ENCODE measurements at regions not wholly inside any gene's neighbourhood (a gene's known extent, or its start where the extent isn't known, plus 50 kb on each side); places are given as distances from the start of the nearest gene placed in this dataset.

- Histone ChIP-seq H2AFZ (ENCODE audit: low read length) (no peak overlapping the region), H3K9me2 (replicated peaks; ENCODE audit: insufficient read depth, low read length) (no peaks in the 10 kb centered on the region), H3K9me3 (replicated peaks; ENCODE audit: insufficient read depth, low read length) (no peaks in the 10 kb centered on the region), H3F3A (ENCODE audit: insufficient read depth, low read length) (no peaks in the 10 kb centered on the region), H3K27ac (ENCODE audit: low read length) (no peak overlapping the region), H3K4me3 (ENCODE audit: low read length) (no peak overlapping the region), H3K4me1 (ENCODE audit: low read length) (peaks cover 6% of the 10 kb centered on the region), H4K20me1 (ENCODE audit: insufficient read depth, low read length) (no peaks in the 10 kb centered on the region), H3K9ac (ENCODE audit: low read length) (no peak overlapping the region), H3K36me3 (replicated peaks; ENCODE audit: insufficient read depth, low read length) (no peaks in the 10 kb centered on the region), H3K4me2 (ENCODE audit: low read depth, low read length) (no peak overlapping the region), H3K79me2 (ENCODE audit: low read length) (no peaks in the 10 kb centered on the region), H3K27me3 (replicated peaks; ENCODE audit: insufficient read depth, low read length) (peaks cover 19% of the 10 kb centered on the region)
- no peak for TF ChIP-seq EZH2phosphoT487 (IDR thresholded peaks at IDR 0.05; ENCODE audit: low read length)
- no peak for TF ChIP-seq CTCF (IDR thresholded peaks at IDR 0.05; ENCODE audit: low read length)
- TF ChIP-seq EZH2 (optimal IDR thresholded peaks at IDR 0.05; ENCODE audit: low read depth, low read length): no peak
- DNase-seq: no peak
Observed at GRCh38 chr1:72365693-72366092, 83.4 kb upstream of the NEGR1 start.

- Histone ChIP-seq H3K4me1 (ENCODE audit: low read length) (peaks cover 6% of the 10 kb centered on the region), H2AFZ (ENCODE audit: low read length) (no peak overlapping the region), H3K27ac (ENCODE audit: low read length) (no peak overlapping the region), H3K4me3 (ENCODE audit: low read length) (no peak overlapping the region), H4K20me1 (ENCODE audit: insufficient read depth, low read length) (no peaks in the 10 kb centered on the region), H3K9me2 (replicated peaks; ENCODE audit: insufficient read depth, low read length) (no peaks in the 10 kb centered on the region), H3K36me3 (replicated peaks; ENCODE audit: insufficient read depth, low read length) (no peaks in the 10 kb centered on the region), H3K9ac (ENCODE audit: low read length) (no peak overlapping the region), H3K79me2 (ENCODE audit: low read length) (no peaks in the 10 kb centered on the region), H3F3A (ENCODE audit: insufficient read depth, low read length) (no peaks in the 10 kb centered on the region), H3K9me3 (replicated peaks; ENCODE audit: insufficient read depth, low read length) (no peaks in the 10 kb centered on the region), H3K27me3 (replicated peaks; ENCODE audit: insufficient read depth, low read length) (peaks cover 4% of the 10 kb centered on the region; the same call in 1 of the 2 replicates), H3K4me2 (ENCODE audit: low read depth, low read length) (no peak overlapping the region)
- no peak for DNase-seq
- TF ChIP-seq CTCF (IDR thresholded peaks at IDR 0.05; ENCODE audit: low read length): no peak
- no peak for TF ChIP-seq EZH2 (optimal IDR thresholded peaks at IDR 0.05; ENCODE audit: low read depth, low read length)
- TF ChIP-seq EZH2phosphoT487 (IDR thresholded peaks at IDR 0.05; ENCODE audit: low read length): no peak
Observed at GRCh38 chr1:72362538-72362937, 80.2 kb upstream of the NEGR1 start.

GRCh38 chr1:72357411-72357810 is 75.1 kb upstream of the NEGR1 start:
- H3K9me2 ChIP-seq (replicated peaks; ENCODE audit: insufficient read depth, low read length): no peaks in the 10 kb centered on the region
- H3K4me1 ChIP-seq (ENCODE audit: low read length): no peaks in the 10 kb centered on the region
- no peak for DNase-seq
- no peaks in the 10 kb centered on the region for H4K20me1 ChIP-seq (ENCODE audit: insufficient read depth, low read length)
- no peaks in the 10 kb centered on the region for H3K9me3 ChIP-seq (replicated peaks; ENCODE audit: insufficient read depth, low read length)
- no peak overlapping the region for H3K4me2 ChIP-seq (ENCODE audit: low read depth, low read length)
- no peaks in the 10 kb centered on the region for H3K79me2 ChIP-seq (ENCODE audit: low read length)
- TF ChIP-seq EZH2phosphoT487 (IDR thresholded peaks at IDR 0.05; ENCODE audit: low read length) (no peak), EZH2 (optimal IDR thresholded peaks at IDR 0.05; ENCODE audit: low read depth, low read length) (no peak), CTCF (IDR thresholded peaks at IDR 0.05; ENCODE audit: low read length) (no peak)
- no peak overlapping the region for H3K4me3 ChIP-seq (ENCODE audit: low read length)
- no peaks in the 10 kb centered on the region for H3F3A ChIP-seq (ENCODE audit: insufficient read depth, low read length)
- no peaks in the 10 kb centered on the region for H3K36me3 ChIP-seq (replicated peaks; ENCODE audit: insufficient read depth, low read length)
- no peak overlapping the region for H2AFZ ChIP-seq (ENCODE audit: low read length)
- no peak overlapping the region for H3K9ac ChIP-seq (ENCODE audit: low read length)
- H3K27ac ChIP-seq (ENCODE audit: low read length): no peak overlapping the region
- H3K27me3 ChIP-seq (replicated peaks; ENCODE audit: insufficient read depth, low read length): no peaks in the 10 kb centered on the region
